Neural cell (in vitro differentiated cells): ENCODE measurements at regions not wholly inside any gene's neighbourhood (a gene's known extent, or its start where the extent isn't known, plus 50 kb on each side); places are given as distances from the start of the nearest gene placed in this dataset.

Source experiments
- H2AFZ ChIP-seq: fragments of 200-600, 300-800 bp; sonication (generic), shearing (Covaris generic); 2 replicates; pipeline ENCODE4 v1.6.0; 2014; ENCODE audit warnings: low read depth, mild to moderate bottlenecking, antibody characterized with exemption, low read length, moderate library complexity
- H3F3A ChIP-seq: fragments of 200-600 bp; shearing (Covaris generic); 2 replicates; pipeline ENCODE4 v1.6.1; 2016; ENCODE audit warnings: mild to moderate bottlenecking, moderate library complexity, mixed read lengths, antibody characterized with exemption, low read length; ENCODE audit not compliant: insufficient read depth, poor library complexity, severe bottlenecking
- H3K27ac ChIP-seq: fragments of 200-600, 300-800 bp; sonication (generic), shearing (Covaris generic); 2 replicates; pipeline ENCODE4 v1.5.1; 2014; ENCODE audit warnings: mild to moderate bottlenecking, low read length, moderate library complexity
- H3K27me3 ChIP-seq: fragments of 300-800, 200-600 bp; sonication (generic), shearing (Covaris generic); 2 replicates; pipeline ENCODE4 v1.6.0; 2014; ENCODE audit warnings: mild to moderate bottlenecking, low read depth, low read length, moderate library complexity; ENCODE audit not compliant: insufficient read depth
- H3K36me3 ChIP-seq: fragments of 300-800, 200-600 bp; sonication (generic), shearing (Covaris generic); 2 replicates; pipeline ENCODE4 v1.5.1; 2014; ENCODE audit warnings: mild to moderate bottlenecking, antibody characterized with exemption, low read length, moderate library complexity; ENCODE audit not compliant: insufficient read depth
- H3K4me2 ChIP-seq: fragments of 300-800, 200-600 bp; sonication (generic), shearing (Covaris generic); 2 replicates; pipeline ENCODE4 v1.6.0; 2014; ENCODE audit warnings: mild to moderate bottlenecking, low read length
- H3K4me3 ChIP-seq: fragments of 300-800, 200-600 bp; sonication (generic), shearing (Covaris generic); 2 replicates; pipeline ENCODE4 v1.5.1; 2014; ENCODE audit warnings: mild to moderate bottlenecking, low read length, moderate library complexity
- H3K79me2 ChIP-seq: fragments of 200-600 bp; shearing (Covaris generic); replicated peaks from 2 replicates; pipeline ENCODE4 v1.6.0; 2014; ENCODE audit warnings: mild to moderate bottlenecking, low read length, moderate library complexity; ENCODE audit not compliant: insufficient read depth
- H3K9ac ChIP-seq: fragments of 300-800, 200-600 bp; sonication (generic), shearing (Covaris generic); 2 replicates; pipeline ENCODE4 v1.6.1; 2016; ENCODE audit warnings: mild to moderate bottlenecking, low read length, mixed read lengths
- H3K9me2 ChIP-seq: fragments of 200-600 bp; shearing (Covaris generic); 2 replicates; pipeline ENCODE4 v1.6.1; 2016; ENCODE audit warnings: mild to moderate bottlenecking, low read length, mixed read lengths; ENCODE audit not compliant: insufficient read depth
- H3K9me3 ChIP-seq: fragments of 200-600, 300-800 bp; sonication (generic), shearing (Covaris generic); 2 replicates; pipeline ENCODE4 v1.6.1; 2016; ENCODE audit warnings: mild to moderate bottlenecking, mixed run types, low read length, moderate library complexity, mixed read lengths
- H4K20me1 ChIP-seq: fragments of 200-600 bp; shearing (Covaris generic); 2 replicates; pipeline ENCODE4 v1.6.1; 2016; ENCODE audit warnings: mild to moderate bottlenecking, mixed run types; ENCODE audit not compliant: insufficient read depth
- CTCF ChIP-seq: fragments of 450-650 bp; IDR thresholded peaks from 2 replicates; pipeline ENCODE4 v1.5.1; 2014; ENCODE audit warnings: antibody characterized with exemption, mild to moderate bottlenecking, moderate library complexity; ENCODE audit not compliant: poor library complexity, severe bottlenecking
- EP300 ChIP-seq: fragments of 450-650 bp; conservative IDR thresholded peaks from 2 replicates; pipeline ENCODE4 v1.6.1; 2014; ENCODE audit warnings: antibody characterized with exemption, mild to moderate bottlenecking, moderate library complexity; ENCODE audit not compliant: poor library complexity, severe bottlenecking
- EZH2 ChIP-seq: fragments of 200-600, 300-800 bp; shearing (Covaris generic), sonication (generic); IDR thresholded peaks from 2 replicates; pipeline ENCODE4 v1.6.1; 2014; ENCODE audit warnings: antibody characterized with exemption, low read length, borderline replicate concordance, mild to moderate bottlenecking; ENCODE audit not compliant: insufficient read depth, poor library complexity, severe bottlenecking
- MXI1 ChIP-seq: fragments of 450-650 bp; conservative IDR thresholded peaks from 2 replicates; pipeline ENCODE4 v1.6.1; 2014; ENCODE audit warnings: antibody characterized with exemption, mild to moderate bottlenecking; ENCODE audit not compliant: poor library complexity, severe bottlenecking
- POLR2AphosphoS5 ChIP-seq: IDR thresholded peaks from 2 replicates; pipeline ENCODE4 v1.6.1; 2012
- RAD21 ChIP-seq: fragments of 450-650 bp; conservative IDR thresholded peaks from 2 replicates; pipeline ENCODE4 v1.6.1; 2014; ENCODE audit warnings: antibody characterized with exemption, mild to moderate bottlenecking, moderate library complexity
- REST ChIP-seq: IDR thresholded peaks from 2 replicates; pipeline ENCODE4 v1.6.1; 2012; ENCODE audit warnings: borderline replicate concordance
- SMC3 ChIP-seq: fragments of 450-650 bp; conservative IDR thresholded peaks from 2 replicates; pipeline ENCODE4 v1.6.1; 2014; ENCODE audit warnings: antibody characterized with exemption, mild to moderate bottlenecking, moderate library complexity; ENCODE audit not compliant: poor library complexity
- TAF1 ChIP-seq: IDR thresholded peaks from 2 replicates; pipeline ENCODE4 v1.6.1; 2012; ENCODE audit warnings: low read depth

- TF ChIP-seq CTCF: no peak
These were observed 104.3 kb downstream of the EDN3 start (continued) for GRCh38 chr20:59404749-59405148.

GRCh38 chr20:59405226-59406200 is 105.1 kb downstream of the EDN3 start:
- no peak overlapping the region for H3K9ac ChIP-seq
- H3K9me2 ChIP-seq: no peaks in the 10 kb centered on the region
- H3K36me3 ChIP-seq: no peaks in the 10 kb centered on the region
- H3F3A ChIP-seq: no peaks in the 10 kb centered on the region
- no peak overlapping the region for H2AFZ ChIP-seq
- H3K27me3 ChIP-seq: no peaks in the 10 kb centered on the region
- TF ChIP-seq REST (no peak), EZH2 (no peak), EP300 (no peak), RAD21 (no peak), SMC3 (no peak), POLR2AphosphoS5 (no peak), CTCF (no peak), MXI1 (no peak), TAF1 (no peak)
- H4K20me1 ChIP-seq: no peaks in the 10 kb centered on the region
- no peaks in the 10 kb centered on the region for H3K9me3 ChIP-seq
- H3K4me2 ChIP-seq: no peak overlapping the region
- no peak overlapping the region for H3K27ac ChIP-seq
- no peaks in the 10 kb centered on the region for H3K79me2 ChIP-seq
- no peak overlapping the region for H3K4me3 ChIP-seq
